ENCODE measurements at regions not wholly inside any gene's neighbourhood (a gene's known extent, or its start where the extent isn't known, plus 50 kb on each side); places are given as distances from the start of the nearest gene placed in this dataset.

- TF ChIP-seq RNF2 (IDR thresholded peaks at IDR 0.05; ENCODE audit: borderline replicate concordance, low read depth, low read length, missing control alignments, poor library complexity, severe bottlenecking), result no peak
- no peak for TF ChIP-seq NANOG (IDR thresholded peaks at IDR 0.05; ENCODE audit: insufficient read depth, low read depth, low read length, poor library complexity, severe bottlenecking)
Measured at GRCh38 chr7:22611758-22612079, 111.7 kb upstream of the STEAP1B start (continued).
